M059J (cell line): ENCODE measurements at regions not wholly inside any gene's neighbourhood (a gene's known extent, or its start where the extent isn't known, plus 50 kb on each side); places are given as distances from the start of the nearest gene placed in this dataset.
"Not testable (repeated sequence)": the region's sequence is repeated elsewhere in the genome, so short reads cannot be mapped to it uniquely, and the experiment has no call there.

Source experiments
- DNase-seq: peaks from one replicate; pipeline ENCODE4 v3.0.0-alpha.2; 2012; ENCODE audit warnings: low read depth

GRCh38 chr15:84360902-84361301 lies 125.3 kb downstream of the GOLGA6L4 start:
- not testable (repeated sequence) for DNase-seq

GRCh38 chr15:84384421-84384820 lies 148.8 kb downstream of the GOLGA6L4 start:
- not testable (repeated sequence) for DNase-seq

- DNase-seq, result no peak
Measured at GRCh38 chr15:84387086-84387485, 151.5 kb downstream of the GOLGA6L4 start.

- not testable (repeated sequence) for DNase-seq
Measured at GRCh38 chr15:84388201-84388600, 152.6 kb downstream of the GOLGA6L4 start.

GRCh38 chr15:84388638-84389037 lies 153.1 kb downstream of the GOLGA6L4 start:
- DNase-seq, result not testable (repeated sequence)

GRCh38 chr15:84390324-84390723 lies 154.8 kb downstream of the GOLGA6L4 start:
- DNase-seq, result not testable (repeated sequence)

- no peak for DNase-seq
Measured at GRCh38 chr15:84391191-84391590, 155.6 kb downstream of the GOLGA6L4 start.

- not testable (repeated sequence) for DNase-seq
Measured at GRCh38 chr15:84392020-84392419, 156.4 kb downstream of the GOLGA6L4 start.

- not testable (repeated sequence) for DNase-seq
Measured at GRCh38 chr15:84393386-84393936, 157.9 kb downstream of the GOLGA6L4 start.

GRCh38 chr15:84393966-84394365 lies 158.4 kb downstream of the GOLGA6L4 start:
- DNase-seq, result not testable (repeated sequence)

GRCh38 chr15:84395384-84395783 lies 159.8 kb downstream of the GOLGA6L4 start:
- not testable (repeated sequence) for DNase-seq

- DNase-seq, result not testable (repeated sequence)
Measured at GRCh38 chr15:84395881-84396280, 160.3 kb downstream of the GOLGA6L4 start.

GRCh38 chr15:84397066-84397465 lies 161.5 kb downstream of the GOLGA6L4 start:
- not testable (repeated sequence) for DNase-seq

- DNase-seq, result not testable (repeated sequence)
Measured at GRCh38 chr15:84398087-84398486, 162.5 kb downstream of the GOLGA6L4 start.

- DNase-seq, result no peak
Measured at GRCh38 chr15:84398763-84399701, 163.5 kb downstream of the GOLGA6L4 start.

- no peak for DNase-seq
Measured at GRCh38 chr15:84400017-84400740, 164.6 kb downstream of the GOLGA6L4 start.

GRCh38 chr15:84400820-84401219 lies 165.2 kb downstream of the GOLGA6L4 start:
- DNase-seq, result no peak

- not testable (repeated sequence) for DNase-seq
Measured at GRCh38 chr15:84401461-84401860, 165.9 kb downstream of the GOLGA6L4 start.

GRCh38 chr15:84401891-84402840 lies 166.6 kb downstream of the GOLGA6L4 start:
- not testable (repeated sequence) for DNase-seq

- no peak for DNase-seq
Measured at GRCh38 chr15:84402856-84403608, 167.5 kb downstream of the GOLGA6L4 start.
